ENCODE measurements at regions not wholly inside any gene's neighbourhood (a gene's known extent, or its start where the extent isn't known, plus 50 kb on each side); places are given as distances from the start of the nearest gene placed in this dataset.
"Not testable (repeated sequence)": the region's sequence is repeated elsewhere in the genome, so short reads cannot be mapped to it uniquely, and the experiment has no call there.

GRCh38 chr20:23142162-23143050 is 56.3 kb upstream of the CD93 start:
- no peak for TF ChIP-seq CTCF (IDR thresholded peaks at IDR 0.05)
- Histone ChIP-seq H3K27ac (peak overlapping the region; percentile 60 to 85), H3K4me3 (no peak overlapping the region)
- no peak for DNase-seq (ENCODE audit: low spot score)

GRCh38 chr20:23141450-23142161 is 55.5 kb upstream of the CD93 start:
- Histone ChIP-seq H3K27ac (peak overlapping the region; percentile 60 to 85), H3K4me3 (no peak overlapping the region)
- TF ChIP-seq CTCF (IDR thresholded peaks at IDR 0.05), result no peak
- DNase-seq (ENCODE audit: low spot score), result no peak

GRCh38 chr20:23140991-23141390 is 54.9 kb upstream of the CD93 start:
- Histone ChIP-seq H3K27ac (peak overlapping the region; percentile 17 to 85), H3K4me3 (no peak overlapping the region)
- TF ChIP-seq CTCF (IDR thresholded peaks at IDR 0.05), result no peak
- no peak for DNase-seq (ENCODE audit: low spot score)

- H3K4me3 ChIP-seq; DNase-seq (ENCODE audit: low spot score); H3K27ac ChIP-seq: not testable (repeated sequence)
Measured at GRCh38 chr20:23139984-23140383, 53.9 kb upstream of the CD93 start.

- H3K4me3 ChIP-seq, result no peak overlapping the region
- no peak for TF ChIP-seq CTCF (IDR thresholded peaks at IDR 0.05)
- DNase-seq (ENCODE audit: low spot score), result peak; percentile 46
Measured at GRCh38 chr20:23139524-23139923, 53.4 kb upstream of the CD93 start.

GRCh38 chr20:23138682-23139081 is 52.6 kb upstream of the CD93 start:
- no peak for TF ChIP-seq CTCF (IDR thresholded peaks at IDR 0.05)
- DNase-seq (ENCODE audit: low spot score), result peak; percentile 61
- no peak overlapping the region for H3K27ac ChIP-seq

More at GRCh38 chr20:23139524-23139923, 53.4 kb upstream of the CD93 start:
- no peak overlapping the region for H3K27ac ChIP-seq

GRCh38 chr20:23138226-23138625 is 52.1 kb upstream of the CD93 start:
- peak; percentile 14 for DNase-seq (ENCODE audit: low spot score)
- Histone ChIP-seq H3K4me3 (no peak overlapping the region), H3K27ac (no peak overlapping the region)
- no peak for TF ChIP-seq CTCF (IDR thresholded peaks at IDR 0.05)

More at GRCh38 chr20:23138682-23139081, 52.6 kb upstream of the CD93 start:
- H3K4me3 ChIP-seq, result no peak overlapping the region

Data from coronary artery (tissue), 2 donors.